PC-9 (cell line): ENCODE measurements at regions not wholly inside any gene's neighbourhood (a gene's known extent, or its start where the extent isn't known, plus 50 kb on each side); places are given as distances from the start of the nearest gene placed in this dataset.

Source experiments
- BruUV-seq: library from RNA; stranded (reverse); fragments of 400-500 nt; replicated peaks from 2 replicates; lab custom pipeline; 2021; lab: Mats Ljungman, UMichigan
- CTCF ChIA-PET: fragments of 300-600 bp; sonication (Branson Sonifier 250); formaldehyde crosslinking; loops from one replicate; lab custom pipeline; 2022; ENCODE audit warnings: antibody characterized with exemption; lab: Charles Lee
- POLR2A ChIA-PET: fragments of 300-600 bp; sonication (Branson Sonifier 250); formaldehyde crosslinking; loops from one replicate; lab custom pipeline; 2022; ENCODE audit warnings: antibody characterized with exemption; ENCODE audit not compliant: unreplicated experiment; lab: Charles Lee
- DNase-seq, 2 experiments: peaks; one replicate each; pipeline versions ENCODE4 v3.0.0 to v3.0.0-alpha.2; 2015 to 2022; ENCODE audit warnings: mixed read lengths in 1 of 2
- H2AFZ ChIP-seq: fragments of 200-600 bp; sonication (generic); 2 replicates; pipeline ENCODE4 v1.8.1; 2017; ENCODE audit warnings: antibody characterized with exemption
- H3F3A ChIP-seq: fragments of 200-600 bp; sonication (generic); 2 replicates; pipeline ENCODE4 v1.8.1; 2017; ENCODE audit warnings: antibody characterized with exemption, mild to moderate bottlenecking, low read depth; ENCODE audit not compliant: insufficient read depth
- H3K27ac ChIP-seq: fragments of 200-600 bp; sonication (generic); 2 replicates; pipeline ENCODE4 v1.6.1; 2016; ENCODE audit warnings: mixed run types
- H3K27me3 ChIP-seq: fragments of 200-600 bp; sonication (generic); 2 replicates; pipeline ENCODE4 v1.6.1; 2016; ENCODE audit warnings: low read depth, mixed run types; ENCODE audit not compliant: insufficient read depth
- H3K36me3 ChIP-seq: fragments of 200-600 bp; sonication (generic); 2 replicates; pipeline ENCODE4 v1.6.1; 2016; ENCODE audit warnings: low read depth, mixed run types
- H3K4me1 ChIP-seq: fragments of 200-600 bp; sonication (generic); replicated peaks from 2 replicates; pipeline ENCODE4 v1.6.1; 2016; ENCODE audit warnings: mixed run types; ENCODE audit not compliant: insufficient read depth
- H3K4me2 ChIP-seq: fragments of 200-600 bp; sonication (generic); 2 replicates; pipeline ENCODE4 v1.6.1; 2017; ENCODE audit warnings: mixed run types
- H3K4me3 ChIP-seq: fragments of 200-600 bp; sonication (generic); 2 replicates; pipeline ENCODE4 v1.6.1; 2016; ENCODE audit warnings: mixed run types
- H3K79me2 ChIP-seq: fragments of 200-600 bp; sonication (generic); 2 replicates; pipeline ENCODE4 v1.6.1; 2017; ENCODE audit warnings: low read depth, mixed run types
- H3K9me2 ChIP-seq: fragments of 200-600 bp; sonication (generic); 2 replicates; pipeline ENCODE4 v1.8.1; 2017; ENCODE audit warnings: mild to moderate bottlenecking; ENCODE audit not compliant: insufficient read depth
- H3K9me3 ChIP-seq: fragments of 200-600 bp; sonication (generic); 2 replicates; pipeline ENCODE4 v1.8.1; 2016; ENCODE audit warnings: low read depth; ENCODE audit not compliant: insufficient read depth
- H4K20me1 ChIP-seq: fragments of 200-600 bp; sonication (generic); 2 replicates; pipeline ENCODE4 v1.8.1; 2017; ENCODE audit not compliant: insufficient read depth
- CTCF ChIP-seq: fragments of 200-600 bp; sonication (generic); conservative IDR thresholded peaks from 2 replicates; pipeline ENCODE4 v1.6.1; 2017; ENCODE audit warnings: mixed run types, antibody characterized with exemption, mild to moderate bottlenecking, moderate library complexity
- EZH2 ChIP-seq: fragments of 200-600 bp; sonication (generic); IDR thresholded peaks from 2 replicates; pipeline ENCODE4 v1.8.0; 2017; ENCODE audit warnings: antibody characterized with exemption, low read depth
- intact Hi-C: fragments of 100-400 bp; cut with micrococcal nuclease; formaldehyde crosslinking; loops from one replicate; pipeline ENCODE4 v1.10.0; 2022; ENCODE audit not compliant: unreplicated experiment

- no TSS peak for BruUV-seq
- Histone ChIP-seq H2AFZ (no peak overlapping the region), H3K9me3 (no peaks in the 10 kb centered on the region), H3K27ac (no peak overlapping the region), H3K27me3 (peaks cover 64% of the 10 kb centered on the region; the same call in 1 of the 2 replicates), H4K20me1 (no peaks in the 10 kb centered on the region), H3K9me2 (no peaks in the 10 kb centered on the region; the same call in 1 of the 2 replicates), H3K36me3 (no peaks in the 10 kb centered on the region), H3F3A (no peaks in the 10 kb centered on the region), H3K4me2 (no peak overlapping the region), H3K79me2 (no peaks in the 10 kb centered on the region), H3K4me3 (no peak overlapping the region), H3K4me1 (no peaks in the 10 kb centered on the region)
- DNase-seq, result no peak
- CTCF ChIA-PET, result no interaction called here
- POLR2A ChIA-PET, result no interaction called here
- intact Hi-C loops, result no loop called here
- TF ChIP-seq CTCF (no peak), EZH2 (no peak)
Measured at GRCh38 chr2:23065210-23065609, 319.8 kb upstream of the KLHL29 start.

DNA sequence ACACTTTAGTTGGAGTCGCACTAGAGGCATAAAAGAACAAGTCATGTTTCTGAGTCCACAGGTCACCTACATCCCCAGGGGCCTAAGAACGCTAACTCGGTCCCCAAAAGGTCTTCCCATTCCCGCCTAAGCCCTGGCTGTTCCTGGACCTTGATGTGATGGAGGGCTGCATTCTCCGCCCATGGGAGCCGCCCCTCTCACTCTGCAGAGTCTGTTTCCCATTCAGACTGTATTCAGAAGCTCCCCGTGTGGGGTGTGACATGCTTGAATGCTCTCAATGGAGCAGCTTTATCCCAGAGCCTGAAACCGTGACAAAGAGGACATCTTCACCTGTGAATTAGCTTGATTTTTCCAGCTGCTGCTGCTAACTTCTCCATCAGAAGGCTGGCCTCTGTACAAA is 319.0 kb upstream of the KLHL29 start:
- Histone ChIP-seq H3K27me3 (peaks cover 63% of the 10 kb centered on the region; the same call in 1 of the 2 replicates), H4K20me1 (no peaks in the 10 kb centered on the region), H3K4me3 (no peak overlapping the region), H3K4me2 (no peak overlapping the region), H3K79me2 (no peaks in the 10 kb centered on the region), H3K9me2 (no peaks in the 10 kb centered on the region; the same call in 1 of the 2 replicates), H3F3A (no peaks in the 10 kb centered on the region), H2AFZ (no peak overlapping the region), H3K4me1 (no peaks in the 10 kb centered on the region), H3K36me3 (no peaks in the 10 kb centered on the region), H3K27ac (no peak overlapping the region), H3K9me3 (no peaks in the 10 kb centered on the region)
- ChIA-PET CTCF (no interaction called here), POLR2A (no interaction called here)
- BruUV-seq, result no TSS peak
- TF ChIP-seq CTCF (no peak), EZH2 (no peak)
- intact Hi-C loops, result no loop called here
- DNase-seq, result no peak

DNA sequence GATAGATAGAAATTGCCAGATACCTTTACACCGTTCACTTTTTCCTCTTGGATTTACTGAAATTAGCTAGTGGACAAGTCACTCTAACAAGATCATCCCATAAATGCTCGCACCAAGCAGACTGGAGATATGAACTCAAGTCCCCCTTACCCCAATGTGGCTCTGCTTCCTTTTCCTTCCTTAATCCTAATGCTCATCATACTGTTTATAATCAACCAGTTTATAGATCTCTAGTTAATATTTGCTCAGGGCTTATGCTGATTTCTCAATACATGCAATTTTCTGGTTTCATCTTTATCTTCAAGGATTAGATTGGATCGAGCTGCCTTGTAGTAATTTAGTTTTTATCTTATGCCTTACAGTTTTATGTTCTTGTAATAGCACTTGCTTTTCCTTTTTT is 318.3 kb upstream of the KLHL29 start:
- no TSS peak for BruUV-seq
- no peak for TF ChIP-seq EZH2
- CTCF ChIA-PET, result no interaction called here

DNA sequence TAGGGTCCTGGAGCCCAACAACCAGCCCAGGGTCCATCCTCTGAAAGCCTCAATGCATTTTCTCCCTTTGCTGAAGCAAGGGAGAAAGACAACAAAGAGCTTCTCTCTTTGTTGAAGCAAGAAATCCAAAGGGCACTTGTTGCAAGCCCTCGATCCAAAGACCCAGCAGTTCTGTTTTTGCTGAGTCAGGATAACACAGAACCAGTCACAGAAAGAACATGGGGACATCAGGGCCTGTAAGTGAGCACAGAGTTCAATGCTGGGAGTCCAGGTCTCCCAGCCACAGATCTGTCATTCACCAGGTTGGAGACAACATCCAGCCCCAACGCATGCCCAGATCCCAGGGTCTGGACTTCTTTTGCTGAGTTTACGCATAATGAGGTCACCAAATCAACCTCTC is 315.8 kb upstream of the KLHL29 start:
- Histone ChIP-seq H3K4me2 (no peak overlapping the region), H3K9me2 (no peaks in the 10 kb centered on the region; the same call in 1 of the 2 replicates), H3F3A (no peaks in the 10 kb centered on the region), H3K36me3 (no peaks in the 10 kb centered on the region), H3K4me3 (no peak overlapping the region), H3K4me1 (no peaks in the 10 kb centered on the region), H2AFZ (no peak overlapping the region), H3K27me3 (peaks cover 43% of the 10 kb centered on the region; the same call in 1 of the 2 replicates), H4K20me1 (no peaks in the 10 kb centered on the region; the same call in 1 of the 2 replicates), H3K79me2 (no peaks in the 10 kb centered on the region), H3K27ac (no peak overlapping the region), H3K9me3 (no peaks in the 10 kb centered on the region)
- no peak for TF ChIP-seq CTCF
- TF ChIP-seq EZH2, result no peak
- DNase-seq, result no peak
- ChIA-PET CTCF (no interaction called here), POLR2A (no interaction called here)
- no TSS peak for BruUV-seq
- intact Hi-C loops, result no loop called here

More for the DNA sequence above, 318.3 kb upstream of the KLHL29 start:
- H4K20me1 ChIP-seq, result no peaks in the 10 kb centered on the region
- no peaks in the 10 kb centered on the region for H3K79me2 ChIP-seq
- no peak overlapping the region for H3K4me3 ChIP-seq
- no peaks in the 10 kb centered on the region for H3K36me3 ChIP-seq
- H3K4me1 ChIP-seq, result no peaks in the 10 kb centered on the region
- H3K27ac ChIP-seq, result no peak overlapping the region
- H3K4me2 ChIP-seq, result no peak overlapping the region
- intact Hi-C loops, result no loop called here
- POLR2A ChIA-PET, result no interaction called here
- peaks cover 60% of the 10 kb centered on the region; the same call in 1 of the 2 replicates for H3K27me3 ChIP-seq
- H3K9me3 ChIP-seq, result no peaks in the 10 kb centered on the region
- H3K9me2 ChIP-seq, result no peaks in the 10 kb centered on the region; the same call in 1 of the 2 replicates
- H3F3A ChIP-seq, result no peaks in the 10 kb centered on the region
- H2AFZ ChIP-seq, result no peak overlapping the region
- no peak for DNase-seq
